SK-N-SH treated with all-trans-retinoic acid at 6 μM for 48 hours (cell line): ENCODE measurements at regions not wholly inside any gene's neighbourhood (a gene's known extent, or its start where the extent isn't known, plus 50 kb on each side); places are given as distances from the start of the nearest gene placed in this dataset.
"Not testable (repeated sequence)": the region's sequence is repeated elsewhere in the genome, so short reads cannot be mapped to it uniquely, and the experiment has no call there.

Experiments
- ATAC-seq: fragments of 200-7000 bp; cut with Tn5 transposase; 3 replicates; pipeline ENCODE4 v1.9.1; 2020; ENCODE audit warnings: mild to moderate bottlenecking, moderate library complexity
- ARNTL ChIP-seq: fragments of 450-650 bp; formaldehyde crosslinking; IDR thresholded peaks from 2 replicates; pipeline ENCODE4 v1.5.0; 2020; ENCODE audit warnings: low read depth, mild to moderate bottlenecking, moderate library complexity, borderline replicate concordance
- BACH2 ChIP-seq: fragments of 250-450 bp; sonication (Bioruptor Pico); IDR thresholded peaks from 2 replicates; pipeline ENCODE4 v1.9.0; 2021; ENCODE audit warnings: mild to moderate bottlenecking, borderline replicate concordance
- CREB5 ChIP-seq: fragments of 250-450 bp; sonication (Bioruptor Pico); IDR thresholded peaks from 2 replicates; pipeline ENCODE4 v1.5.1; 2020; ENCODE audit warnings: low read depth, mild to moderate bottlenecking, moderate library complexity
- CSDC2 ChIP-seq: fragments of 250-450 bp; sonication (Bioruptor Pico); IDR thresholded peaks from 2 replicates; pipeline ENCODE4 v1.5.0; 2020; ENCODE audit warnings: mild to moderate bottlenecking, moderate library complexity
- CSRNP3 ChIP-seq: fragments of 250-450 bp; sonication (Bioruptor Pico); IDR thresholded peaks from 2 replicates; pipeline ENCODE4 v1.5.1; 2021; ENCODE audit warnings: mild to moderate bottlenecking, moderate library complexity
- ESRRG ChIP-seq: fragments of 250-450 bp; sonication (Bioruptor Pico); IDR thresholded peaks from 2 replicates; pipeline ENCODE4 v1.6.1; 2021; ENCODE audit warnings: mild to moderate bottlenecking
- GLIS3 ChIP-seq: fragments of 250-450 bp; sonication (Bioruptor Pico); IDR thresholded peaks from 2 replicates; pipeline ENCODE4 v1.5.0; 2020; ENCODE audit warnings: mild to moderate bottlenecking, moderate library complexity
- ISL1 ChIP-seq: fragments of 250-450 bp; sonication (Bioruptor Pico); IDR thresholded peaks from 2 replicates; pipeline ENCODE4 v2.1.2; 2022; ENCODE audit warnings: mild to moderate bottlenecking, moderate library complexity
- OSR1 ChIP-seq: fragments of 250-450 bp; sonication (Bioruptor Pico); IDR thresholded peaks from 2 replicates; pipeline ENCODE4 v1.8.0; 2022; ENCODE audit warnings: moderate library complexity, mild to moderate bottlenecking, inconsistent platforms
- PATZ1 ChIP-seq: fragments of 250-450 bp; sonication (Bioruptor Pico); IDR thresholded peaks from 2 replicates; pipeline ENCODE4 v1.8.0; 2020; ENCODE audit warnings: mild to moderate bottlenecking, moderate library complexity, borderline replicate concordance
- POU6F1 ChIP-seq: fragments of 250-450 bp; sonication (Bioruptor Pico); IDR thresholded peaks from 2 replicates; pipeline ENCODE4 v1.8.0; 2021; ENCODE audit warnings: low read depth, mild to moderate bottlenecking, moderate library complexity, borderline replicate concordance
- PPARA ChIP-seq: fragments of 250-450 bp; sonication (Bioruptor Pico); IDR thresholded peaks from 2 replicates; pipeline ENCODE4 v1.5.0; 2020; ENCODE audit warnings: mild to moderate bottlenecking, borderline replicate concordance
- RARB ChIP-seq: fragments of 250-450 bp; sonication (Bioruptor Pico); IDR thresholded peaks from 2 replicates; pipeline ENCODE4 v1.8.0; 2021; ENCODE audit warnings: mild to moderate bottlenecking, moderate library complexity
- SNAI2 ChIP-seq: fragments of 250-450 bp; sonication (Bioruptor Pico); IDR thresholded peaks from 2 replicates; pipeline ENCODE4 v1.5.0; 2020; ENCODE audit warnings: mild to moderate bottlenecking, moderate library complexity
- TCF4 ChIP-seq: fragments of 250-450 bp; sonication (Bioruptor Pico); IDR thresholded peaks from 2 replicates; pipeline ENCODE4 v1.8.0; 2021; ENCODE audit warnings: mild to moderate bottlenecking, moderate library complexity, borderline replicate concordance
- TOX ChIP-seq: fragments of 250-450 bp; sonication (Bioruptor Pico); IDR thresholded peaks from 2 replicates; pipeline ENCODE4 v1.8.0; 2021; ENCODE audit warnings: mild to moderate bottlenecking, moderate library complexity, borderline replicate concordance
- TSHZ2 ChIP-seq: fragments of 250-450 bp; sonication (Bioruptor Pico); IDR thresholded peaks from 2 replicates; pipeline ENCODE4 v1.5.0; 2020; ENCODE audit warnings: mild to moderate bottlenecking, moderate library complexity
- ZC3H10 ChIP-seq: fragments of 250-450 bp; sonication (Bioruptor Pico); IDR thresholded peaks from 2 replicates; pipeline ENCODE4 v1.5.1; 2021; ENCODE audit warnings: mild to moderate bottlenecking, moderate library complexity
- ZFP3 ChIP-seq: fragments of 250-450 bp; sonication (Bioruptor Pico); IDR thresholded peaks from 2 replicates; pipeline ENCODE4 v1.5.0; 2020; ENCODE audit warnings: mild to moderate bottlenecking, moderate library complexity
- ZNF565 ChIP-seq: fragments of 450-650 bp; formaldehyde crosslinking; conservative IDR thresholded peaks from 2 replicates; pipeline ENCODE4 v1.5.0; 2020; ENCODE audit warnings: low read depth, mild to moderate bottlenecking, moderate library complexity
- ZNF70 ChIP-seq: fragments of 450-650 bp; formaldehyde crosslinking; IDR thresholded peaks from 2 replicates; pipeline ENCODE4 v1.5.0; 2020; ENCODE audit warnings: mild to moderate bottlenecking, moderate library complexity
- ZNF8 ChIP-seq: fragments of 450-650 bp; formaldehyde crosslinking; IDR thresholded peaks from 2 replicates; pipeline ENCODE4 v1.5.0; 2020; ENCODE audit warnings: mild to moderate bottlenecking, moderate library complexity

- no peak for ATAC-seq
Measured at GRCh38 chr21:20045197-20045596, 953.0 kb upstream of the NCAM2 start.

GRCh38 chr21:20048130-20048837, 949.9 kb upstream of the NCAM2 start:
- not testable (repeated sequence) for ATAC-seq

More at GRCh38 chr21:20045197-20045596, 953.0 kb upstream of the NCAM2 start:
- TF ChIP-seq POU6F1 (CRISPR knock-in tag) (no peak), OSR1 (CRISPR knock-in tag) (no peak), PPARA (CRISPR knock-in tag) (no peak), ARNTL (CRISPR knock-in tag) (no peak), RARB (no peak), SNAI2 (CRISPR knock-in tag) (no peak), CSRNP3 (CRISPR knock-in tag) (no peak), CSDC2 (CRISPR knock-in tag) (no peak), ZNF565 (CRISPR knock-in tag) (no peak), PATZ1 (CRISPR knock-in tag) (no peak), TOX (no peak), ZNF70 (no peak), BACH2 (no peak), ZNF8 (CRISPR knock-in tag) (no peak), ISL1 (CRISPR knock-in tag) (no peak), ZFP3 (CRISPR knock-in tag) (no peak), ZC3H10 (no peak)
- TF ChIP-seq, all 23 proteins: peak for 0

GRCh38 chr21:20083336-20083735, 914.9 kb upstream of the NCAM2 start:
- ATAC-seq = no peak
- TF ChIP-seq POU6F1 (CRISPR knock-in tag) (no peak), TSHZ2 (CRISPR knock-in tag) (no peak), ZC3H10 (no peak), ZNF565 (CRISPR knock-in tag) (no peak), ESRRG (CRISPR knock-in tag) (no peak), ZFP3 (CRISPR knock-in tag) (no peak), PATZ1 (CRISPR knock-in tag) (no peak), ZNF8 (CRISPR knock-in tag) (no peak), ARNTL (CRISPR knock-in tag) (no peak), OSR1 (CRISPR knock-in tag) (no peak), TOX (no peak), TCF4 (CRISPR knock-in tag) (no peak), CSRNP3 (CRISPR knock-in tag) (no peak), ISL1 (CRISPR knock-in tag) (no peak), GLIS3 (CRISPR knock-in tag) (no peak), CREB5 (CRISPR knock-in tag) (no peak)
